ENCODE measurements at regions not wholly inside any gene's neighbourhood (a gene's known extent, or its start where the extent isn't known, plus 50 kb on each side); places are given as distances from the start of the nearest gene placed in this dataset.

DNA sequence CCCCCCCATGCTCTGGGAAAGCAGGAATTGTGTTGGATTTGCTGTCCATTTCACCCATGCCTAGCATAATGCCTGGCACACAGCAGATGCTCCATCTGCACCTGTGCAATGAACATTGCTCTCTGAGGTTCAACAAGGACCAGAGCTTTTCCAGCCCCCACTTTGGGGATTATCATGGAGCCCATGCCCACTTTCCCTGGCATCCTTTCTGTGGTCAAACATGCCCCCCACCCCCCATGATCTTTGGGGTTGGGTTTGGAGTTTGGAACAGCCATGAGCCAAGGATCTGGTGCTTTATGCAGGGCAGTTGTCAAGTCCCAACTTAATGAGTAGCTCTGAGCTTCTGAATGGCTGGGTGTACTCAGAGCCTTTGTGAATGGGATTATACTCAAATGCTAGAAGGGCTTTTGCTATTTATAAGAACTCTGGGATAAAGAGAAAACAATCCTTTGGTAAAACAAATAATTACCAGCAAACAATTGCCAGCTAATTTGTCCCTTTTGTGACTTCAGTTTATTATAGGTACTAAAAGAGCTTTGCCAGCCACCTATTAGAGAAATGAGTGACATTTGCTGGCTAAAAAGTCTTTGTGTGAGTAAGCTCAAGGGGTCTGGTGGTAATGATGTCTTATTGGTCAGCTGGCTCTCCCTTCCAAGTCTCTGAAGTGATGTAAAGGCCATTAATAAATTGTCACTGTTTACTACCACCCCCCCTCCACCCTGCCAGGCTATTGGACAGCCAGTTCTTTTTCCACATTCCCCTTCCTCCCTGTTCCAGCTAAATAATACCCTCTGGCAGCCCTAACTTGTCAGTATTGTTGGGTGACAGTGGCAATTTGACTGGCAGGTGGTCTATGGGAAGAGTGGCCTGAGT is 182.3 kb downstream of the MACROH2A1 start:
- no peak overlapping the region for H3K27ac ChIP-seq (ENCODE audit: low read depth in 2 of 2, low read length in 1 of 2)

DNA sequence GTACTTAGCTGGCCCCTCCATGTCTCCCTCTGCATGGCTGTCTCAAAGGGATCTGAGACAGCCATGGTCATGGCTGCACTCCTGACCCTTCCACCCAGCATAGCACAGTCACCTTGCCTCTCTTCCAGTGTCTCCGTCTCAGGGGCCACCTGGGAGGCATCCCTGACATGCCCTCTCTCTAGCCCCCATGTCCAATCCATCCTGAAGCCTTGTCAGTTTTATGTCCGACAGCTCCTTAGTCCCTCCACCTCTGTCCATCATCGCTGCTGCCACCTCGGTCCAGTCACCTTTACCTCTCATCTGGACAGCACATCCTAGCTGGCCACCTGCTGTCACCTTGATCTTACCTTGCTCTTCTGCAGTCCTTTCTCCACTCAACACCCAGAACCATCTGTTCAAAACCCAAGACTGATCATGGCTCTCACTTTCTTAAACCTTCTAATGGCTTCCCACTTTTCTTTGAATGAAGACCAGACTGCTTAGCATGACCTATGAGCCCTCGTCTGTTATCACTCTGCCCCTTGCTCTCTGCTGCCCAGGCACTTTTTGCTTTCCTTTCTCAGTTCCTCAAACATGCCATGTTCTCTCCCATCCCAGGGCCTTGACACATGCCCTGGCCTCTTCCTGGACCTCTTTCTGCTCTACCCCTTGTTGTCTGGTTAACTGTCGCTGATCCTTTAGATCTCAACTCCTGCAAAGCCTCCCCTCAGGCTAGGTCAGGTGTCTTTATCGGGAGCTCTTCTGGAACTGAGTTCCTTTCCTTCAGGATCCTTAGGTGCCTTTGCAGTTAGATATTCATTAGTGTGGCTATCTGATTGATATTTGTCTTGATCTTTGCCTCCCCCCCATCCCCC is 181.8 kb upstream of the PITX1 start:
- WGBS, 2 donors, result 76 to 86% methylated on average over 7 of the region's 7 CpGs

More for the DNA sequence above, 182.3 kb downstream of the MACROH2A1 start:
- H3K9me3 ChIP-seq (ENCODE audit: control insufficient read depth in 2 of 2, insufficient read depth in 1 of 2, low read depth in 1 of 2, low read length in 1 of 2), result no peaks in the 10 kb centered on the region
- peaks cover 0 to 4% of the 10 kb centered on the region in 2 donors for H3K36me3 ChIP-seq (ENCODE audit: control insufficient read depth in 2 of 2, insufficient read depth in 2 of 2, low read length in 1 of 2)
- H3K27me3 ChIP-seq (ENCODE audit: control insufficient read depth in 1 of 2, insufficient read depth in 2 of 2, low read length in 2 of 2), result no peaks in the 10 kb centered on the region
- H3K4me3 ChIP-seq (ENCODE audit: low read depth in 1 of 2, low read length in 2 of 2), result no peak overlapping the region
- H3K4me1 ChIP-seq (ENCODE audit: control insufficient read depth in 2 of 2, insufficient read depth in 2 of 2, low read length in 1 of 2), result no peaks in the 10 kb centered on the region

DNA sequence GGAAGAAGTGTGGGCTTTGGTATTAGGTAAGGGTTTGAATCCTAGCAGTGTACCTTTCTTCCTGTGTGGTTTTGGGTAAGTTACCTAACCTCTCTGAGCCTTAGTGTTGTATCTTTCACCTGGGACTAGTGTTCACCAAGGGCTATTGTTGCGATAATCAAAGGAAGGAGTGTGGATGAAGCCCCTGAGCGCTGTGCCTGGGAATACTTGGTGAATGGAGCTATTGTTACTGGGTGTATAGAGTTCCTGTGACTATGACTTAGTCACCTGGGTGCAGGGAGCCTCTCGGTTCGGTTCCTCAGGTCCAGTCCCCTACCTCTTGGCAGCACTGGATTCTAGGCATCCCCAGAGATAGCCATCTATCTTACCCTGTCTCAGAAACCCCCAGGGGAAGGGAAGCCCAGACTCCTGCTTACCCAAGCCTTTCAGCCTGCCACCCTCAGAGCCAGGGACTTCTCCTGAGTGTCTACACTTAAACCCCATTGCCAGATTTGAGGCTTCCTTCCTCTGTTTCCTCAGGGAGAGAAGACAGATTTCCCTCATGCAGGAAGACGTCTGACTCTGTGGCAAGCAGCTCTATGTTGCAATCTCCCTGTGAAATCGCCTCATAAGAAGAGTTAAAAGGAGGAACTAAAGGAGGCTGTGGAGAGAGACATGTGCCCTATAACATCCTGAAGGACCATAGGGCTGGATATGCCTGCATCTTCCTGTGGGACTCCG is 181.0 kb upstream of the PITX1 start:
- H3K9me3 ChIP-seq (ENCODE audit: control insufficient read depth in 2 of 2, insufficient read depth in 1 of 2, low read depth in 1 of 2, low read length in 1 of 2), result no peaks in the 10 kb centered on the region
- no peaks in the 10 kb centered on the region for H3K27me3 ChIP-seq (ENCODE audit: control insufficient read depth in 1 of 2, insufficient read depth in 2 of 2, low read length in 2 of 2)
- no peaks in the 10 kb centered on the region for H3K4me1 ChIP-seq (ENCODE audit: control insufficient read depth in 2 of 2, insufficient read depth in 2 of 2, low read length in 1 of 2)
- no peak overlapping the region for H3K27ac ChIP-seq (ENCODE audit: low read depth in 2 of 2, low read length in 1 of 2)
- WGBS, 2 donors, result 63 to 72% methylated on average over 7 of the region's 7 CpGs
- H3K36me3 ChIP-seq (ENCODE audit: control insufficient read depth in 2 of 2, insufficient read depth in 2 of 2, low read length in 1 of 2), result peaks cover 0 to 4% of the 10 kb centered on the region in 2 donors
- H3K4me3 ChIP-seq (ENCODE audit: low read depth in 1 of 2, low read length in 2 of 2), result no peak overlapping the region

More for the DNA sequence above, 181.8 kb upstream of the PITX1 start:
- H3K4me3 ChIP-seq (ENCODE audit: low read depth in 1 of 2, low read length in 2 of 2), result no peak overlapping the region
- H3K9me3 ChIP-seq (ENCODE audit: control insufficient read depth in 2 of 2, insufficient read depth in 1 of 2, low read depth in 1 of 2, low read length in 1 of 2), result no peaks in the 10 kb centered on the region
- peaks cover 0 to 4% of the 10 kb centered on the region in 2 donors for H3K36me3 ChIP-seq (ENCODE audit: control insufficient read depth in 2 of 2, insufficient read depth in 2 of 2, low read length in 1 of 2)
- no peak overlapping the region for H3K27ac ChIP-seq (ENCODE audit: low read depth in 2 of 2, low read length in 1 of 2)
- no peaks in the 10 kb centered on the region for H3K27me3 ChIP-seq (ENCODE audit: control insufficient read depth in 1 of 2, insufficient read depth in 2 of 2, low read length in 2 of 2)
- no peaks in the 10 kb centered on the region for H3K4me1 ChIP-seq (ENCODE audit: control insufficient read depth in 2 of 2, insufficient read depth in 2 of 2, low read length in 1 of 2)

DNA sequence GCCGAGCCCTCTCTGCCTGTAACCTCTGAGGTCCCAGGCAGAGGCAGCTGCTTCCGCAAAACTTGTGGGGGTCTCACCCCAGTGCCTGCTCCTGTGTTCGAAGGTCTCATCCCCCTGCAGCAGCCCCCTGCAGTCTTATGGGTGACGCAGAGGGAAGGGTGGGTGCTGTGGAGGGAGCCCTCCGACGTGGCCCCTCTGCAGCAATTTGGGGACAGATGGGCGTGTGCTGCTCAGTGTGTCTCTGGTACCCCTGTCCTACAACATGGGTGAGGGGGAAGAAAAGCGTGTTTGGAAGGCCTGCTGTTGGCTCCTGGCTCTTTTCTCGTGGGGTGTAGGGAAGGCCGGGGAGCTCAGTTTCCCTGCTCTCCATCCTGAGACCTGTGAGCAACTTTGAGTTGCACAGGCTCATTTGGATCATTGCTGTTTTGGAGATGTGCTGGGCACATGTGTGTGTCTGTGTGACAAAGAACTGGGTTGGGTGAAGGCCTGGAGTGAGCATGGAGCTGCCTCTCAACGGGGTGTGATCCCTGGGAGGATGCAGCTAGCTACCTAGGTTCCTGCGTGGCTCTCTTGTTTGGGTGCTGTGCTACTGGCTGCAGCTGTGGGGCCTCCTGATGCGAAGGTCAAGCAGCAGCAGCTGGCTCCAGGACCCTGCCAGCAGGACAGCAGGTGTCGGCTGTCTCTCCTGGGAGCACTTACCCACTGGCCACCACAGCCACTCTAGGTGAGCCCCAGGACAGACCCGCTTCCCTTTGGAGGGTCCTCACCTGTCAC is 179.6 kb upstream of the PITX1 start:
- no peak overlapping the region for H3K4me3 ChIP-seq (ENCODE audit: low read depth in 1 of 2, low read length in 2 of 2)
- H3K27ac ChIP-seq (ENCODE audit: low read depth in 2 of 2, low read length in 1 of 2), result no peak overlapping the region
- H3K4me1 ChIP-seq (ENCODE audit: control insufficient read depth in 2 of 2, insufficient read depth in 2 of 2, low read length in 1 of 2), result no peaks in the 10 kb centered on the region
- H3K27me3 ChIP-seq (ENCODE audit: control insufficient read depth in 1 of 2, insufficient read depth in 2 of 2, low read length in 2 of 2), result no peaks in the 10 kb centered on the region
- peaks cover 0 to 4% of the 10 kb centered on the region in 2 donors for H3K36me3 ChIP-seq (ENCODE audit: control insufficient read depth in 2 of 2, insufficient read depth in 2 of 2, low read length in 1 of 2)
- 83 to 86% methylated on average over 15 of the region's 15 CpGs for WGBS, 2 donors
- H3K9me3 ChIP-seq (ENCODE audit: control insufficient read depth in 2 of 2, insufficient read depth in 1 of 2, low read depth in 1 of 2, low read length in 1 of 2), result no peaks in the 10 kb centered on the region

DNA sequence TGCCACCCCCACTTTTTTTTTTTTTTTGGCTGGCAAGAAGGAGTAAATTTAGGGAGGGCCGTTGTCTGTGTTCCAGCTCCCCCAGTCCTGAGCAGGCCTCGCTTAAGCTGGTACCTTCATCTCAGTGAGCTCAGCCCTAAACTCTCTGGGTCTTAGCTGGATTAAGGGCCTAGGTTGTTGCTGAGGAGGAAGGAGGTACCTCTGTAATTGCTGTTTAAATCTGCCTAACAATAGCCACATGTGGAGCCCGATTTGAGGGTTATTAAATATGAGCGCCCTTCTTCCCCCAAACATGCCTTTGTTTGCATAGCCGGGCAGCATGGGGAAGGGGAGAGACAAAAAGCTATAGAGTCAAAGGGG is 179.0 kb upstream of the PITX1 start:
- Histone ChIP-seq H3K9me3 (ENCODE audit: control insufficient read depth in 2 of 2, insufficient read depth in 1 of 2, low read depth in 1 of 2, low read length in 1 of 2) (no peaks in the 10 kb centered on the region), H3K27ac (ENCODE audit: low read depth in 2 of 2, low read length in 1 of 2) (no peak overlapping the region), H3K4me1 (ENCODE audit: control insufficient read depth in 2 of 2, insufficient read depth in 2 of 2, low read length in 1 of 2) (peaks cover 0 to 2% of the 10 kb centered on the region in 2 donors), H3K4me3 (ENCODE audit: low read depth in 1 of 2, low read length in 2 of 2) (no peak overlapping the region), H3K27me3 (ENCODE audit: control insufficient read depth in 1 of 2, insufficient read depth in 2 of 2, low read length in 2 of 2) (no peaks in the 10 kb centered on the region), H3K36me3 (ENCODE audit: control insufficient read depth in 2 of 2, insufficient read depth in 2 of 2, low read length in 1 of 2) (peaks cover 0 to 4% of the 10 kb centered on the region in 2 donors)
- WGBS, 2 donors, result 75 to 78% methylated on average over 5 of the region's 5 CpGs

DNA sequence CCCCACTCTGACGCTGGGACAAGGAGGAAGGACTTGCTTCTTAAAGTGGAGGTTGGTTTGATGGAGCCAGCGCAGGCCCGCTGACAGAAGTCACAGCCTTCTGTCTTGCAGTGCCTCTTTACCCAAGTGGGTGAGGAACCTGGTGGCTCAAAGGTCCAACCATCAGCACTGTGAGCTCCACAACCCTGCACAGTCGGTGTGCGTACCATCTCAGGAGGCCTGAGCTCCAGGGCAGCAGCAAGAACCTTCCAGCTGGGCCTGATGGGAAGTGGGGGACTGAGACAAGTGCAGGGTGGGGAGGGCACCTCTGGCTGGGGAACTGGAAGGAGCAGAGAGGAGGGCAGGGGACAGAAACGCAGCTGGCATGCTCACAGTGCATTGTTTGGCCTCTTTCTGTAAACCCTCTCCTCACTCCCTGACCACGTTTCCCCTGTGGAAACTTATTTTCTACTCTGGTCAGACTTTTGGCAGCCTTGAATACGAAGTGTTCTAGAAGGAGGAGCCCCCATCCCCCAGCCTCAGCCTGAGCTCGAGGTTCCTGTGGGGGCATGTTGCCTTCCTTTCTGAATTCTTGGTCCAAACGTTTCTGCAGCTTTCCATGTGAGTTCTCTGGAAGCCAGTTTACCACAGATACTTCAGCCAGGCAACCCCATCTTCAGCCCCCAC is 178.5 kb upstream of the PITX1 start:
- Histone ChIP-seq H3K4me1 (ENCODE audit: control insufficient read depth in 2 of 2, insufficient read depth in 2 of 2, low read length in 1 of 2) (peaks cover 0 to 2% of the 10 kb centered on the region in 2 donors), H3K4me3 (ENCODE audit: low read depth in 1 of 2, low read length in 2 of 2) (no peak overlapping the region), H3K27me3 (ENCODE audit: control insufficient read depth in 1 of 2, insufficient read depth in 2 of 2, low read length in 2 of 2) (no peaks in the 10 kb centered on the region), H3K27ac (ENCODE audit: low read depth in 2 of 2, low read length in 1 of 2) (peak overlapping the region in 1 of 2 donors; percentile 22), H3K9me3 (ENCODE audit: control insufficient read depth in 2 of 2, insufficient read depth in 1 of 2, low read depth in 1 of 2, low read length in 1 of 2) (no peaks in the 10 kb centered on the region), H3K36me3 (ENCODE audit: control insufficient read depth in 2 of 2, insufficient read depth in 2 of 2, low read length in 1 of 2) (peaks cover 0 to 4% of the 10 kb centered on the region in 2 donors)
- 72 to 75% methylated on average over 10 of the region's 10 CpGs for WGBS, 2 donors

DNA sequence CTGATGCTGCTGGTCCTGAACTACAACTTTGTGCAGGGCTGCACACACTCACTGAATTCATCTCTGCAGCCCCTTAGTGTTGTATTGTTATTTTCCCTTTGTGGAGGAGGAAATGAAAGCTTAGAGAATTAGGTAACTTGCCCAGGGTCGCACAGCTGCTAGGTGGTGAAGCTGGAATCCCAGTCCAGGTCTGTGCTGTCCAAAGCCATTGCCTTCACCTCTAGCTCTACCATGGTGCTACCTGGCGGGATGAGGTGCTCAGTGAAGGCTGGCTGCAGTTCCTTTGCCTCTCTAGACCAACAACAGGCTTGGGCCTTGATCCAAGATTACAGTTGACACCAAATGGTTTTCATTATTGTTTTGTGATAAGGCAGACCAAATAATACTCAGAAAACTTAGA is 177.8 kb upstream of the PITX1 start:
- Histone ChIP-seq H3K9me3 (ENCODE audit: control insufficient read depth in 2 of 2, insufficient read depth in 1 of 2, low read depth in 1 of 2, low read length in 1 of 2) (no peaks in the 10 kb centered on the region), H3K4me1 (ENCODE audit: control insufficient read depth in 2 of 2, insufficient read depth in 2 of 2, low read length in 1 of 2) (peaks cover 0 to 2% of the 10 kb centered on the region in 2 donors), H3K36me3 (ENCODE audit: control insufficient read depth in 2 of 2, insufficient read depth in 2 of 2, low read length in 1 of 2) (peaks cover 0 to 4% of the 10 kb centered on the region in 2 donors), H3K27ac (ENCODE audit: low read depth in 2 of 2, low read length in 1 of 2) (no peak overlapping the region), H3K27me3 (ENCODE audit: control insufficient read depth in 1 of 2, insufficient read depth in 2 of 2, low read length in 2 of 2) (no peaks in the 10 kb centered on the region), H3K4me3 (ENCODE audit: low read depth in 1 of 2, low read length in 2 of 2) (no peak overlapping the region)
- WGBS, 2 donors, result 53 to 55% methylated on average over 2 of the region's 2 CpGs

DNA sequence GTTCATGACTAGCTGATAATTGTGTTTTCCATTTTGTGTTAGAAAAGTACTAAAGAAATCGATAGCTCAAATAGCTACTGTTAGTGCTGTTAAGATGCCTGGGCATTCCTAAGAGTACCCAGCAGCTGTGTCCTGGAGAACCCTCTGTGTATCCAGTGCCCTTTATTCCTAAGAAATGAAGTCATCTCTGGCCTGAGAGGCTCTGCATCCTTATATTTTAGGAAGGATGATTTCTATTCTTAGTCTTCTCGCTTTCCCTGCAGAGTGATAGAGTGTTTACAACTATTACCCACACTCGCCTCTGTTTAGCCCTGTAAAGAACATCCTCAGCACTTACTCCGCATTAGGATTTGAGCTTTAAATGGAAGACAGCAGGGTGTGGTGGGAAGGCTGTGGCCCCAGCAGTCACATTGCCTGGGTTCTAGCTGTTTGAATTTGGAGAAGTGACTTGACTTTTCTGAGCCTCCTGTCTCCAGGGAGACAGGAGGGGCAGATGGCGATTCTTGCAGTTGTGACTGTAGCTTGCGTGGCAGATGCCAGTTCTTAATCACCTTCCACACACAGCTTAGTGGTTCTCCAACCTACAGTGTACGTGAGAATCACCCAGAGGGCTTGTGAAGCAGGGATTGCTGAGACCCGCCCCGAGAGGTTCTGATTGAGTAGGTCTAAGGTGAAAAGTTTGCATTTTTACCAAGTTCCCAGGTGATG is 177.2 kb upstream of the PITX1 start:
- WGBS, 2 donors, result 67 to 68% methylated on average over 9 of the region's 9 CpGs
- H3K27ac ChIP-seq (ENCODE audit: low read depth in 2 of 2, low read length in 1 of 2), result peak overlapping the region in 1 of 2 donors; percentile 33
- peaks cover 0 to 2% of the 10 kb centered on the region in 2 donors for H3K4me1 ChIP-seq (ENCODE audit: control insufficient read depth in 2 of 2, insufficient read depth in 2 of 2, low read length in 1 of 2)
- no peaks in the 10 kb centered on the region for H3K27me3 ChIP-seq (ENCODE audit: control insufficient read depth in 1 of 2, insufficient read depth in 2 of 2, low read length in 2 of 2)
- peaks cover 0 to 4% of the 10 kb centered on the region in 2 donors for H3K36me3 ChIP-seq (ENCODE audit: control insufficient read depth in 2 of 2, insufficient read depth in 2 of 2, low read length in 1 of 2)
- H3K4me3 ChIP-seq (ENCODE audit: low read depth in 1 of 2, low read length in 2 of 2), result no peak overlapping the region
- H3K9me3 ChIP-seq (ENCODE audit: control insufficient read depth in 2 of 2, insufficient read depth in 1 of 2, low read depth in 1 of 2, low read length in 1 of 2), result no peaks in the 10 kb centered on the region

Measured in esophagus (tissue), 2 donors.